NCI-H1105 (cell line): ENCODE measurements at regions not wholly inside any gene's neighbourhood (a gene's known extent, or its start where the extent isn't known, plus 50 kb on each side); places are given as distances from the start of the nearest gene placed in this dataset.
"Not testable (repeated sequence)": the region's sequence is repeated elsewhere in the genome, so short reads cannot be mapped to it uniquely, and the experiment has no call there.

Source experiments
- DNase-seq: peaks from one replicate; lab custom pipeline; 2025; lab: John Stamatoyannopoulos, UW

DNA sequence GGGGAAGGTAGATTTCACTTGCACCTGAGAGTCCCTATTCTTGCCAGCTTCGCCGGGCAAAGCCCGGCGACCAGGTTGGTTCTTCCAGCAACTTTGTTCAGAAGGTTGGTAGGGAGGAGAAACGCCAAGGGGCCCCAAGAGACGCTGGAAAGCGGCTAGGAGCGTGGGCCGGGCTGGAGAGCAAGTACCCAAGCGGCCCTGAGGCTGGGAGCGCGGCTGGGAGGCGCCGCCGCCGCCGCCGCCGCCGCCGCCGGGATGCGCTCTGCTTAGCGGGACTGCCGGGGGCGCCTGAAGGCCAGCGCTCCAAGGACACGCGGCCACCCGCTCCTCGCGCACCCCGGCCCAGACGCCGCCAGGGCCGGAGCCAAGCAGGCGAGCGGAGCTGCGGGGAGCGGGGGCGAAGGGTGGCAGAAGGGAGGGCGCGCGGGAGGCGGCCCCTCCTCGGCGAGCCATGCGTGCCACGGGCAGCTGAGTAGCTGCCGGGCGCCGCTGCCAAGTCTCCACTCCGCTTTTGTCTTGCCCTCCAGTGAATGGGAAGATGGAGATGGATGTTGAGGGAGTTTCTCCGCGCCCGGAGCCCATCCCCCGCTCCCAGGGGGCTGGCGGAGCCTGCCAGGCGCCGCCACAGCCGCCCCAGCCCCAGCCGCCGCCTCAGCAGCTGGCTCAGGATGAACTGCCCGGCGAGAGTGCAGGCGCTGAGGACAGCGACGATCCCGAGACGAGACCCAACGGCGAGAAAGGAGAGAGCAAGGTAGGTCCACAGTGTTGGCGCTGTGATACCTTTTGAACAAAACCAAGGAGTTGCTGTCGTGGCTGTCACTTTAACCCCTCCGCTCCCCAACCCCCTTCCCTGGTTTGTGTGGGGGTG lies 227.4 kb upstream of the AZI2 start:
- peak; percentile 72 for DNase-seq

DNA sequence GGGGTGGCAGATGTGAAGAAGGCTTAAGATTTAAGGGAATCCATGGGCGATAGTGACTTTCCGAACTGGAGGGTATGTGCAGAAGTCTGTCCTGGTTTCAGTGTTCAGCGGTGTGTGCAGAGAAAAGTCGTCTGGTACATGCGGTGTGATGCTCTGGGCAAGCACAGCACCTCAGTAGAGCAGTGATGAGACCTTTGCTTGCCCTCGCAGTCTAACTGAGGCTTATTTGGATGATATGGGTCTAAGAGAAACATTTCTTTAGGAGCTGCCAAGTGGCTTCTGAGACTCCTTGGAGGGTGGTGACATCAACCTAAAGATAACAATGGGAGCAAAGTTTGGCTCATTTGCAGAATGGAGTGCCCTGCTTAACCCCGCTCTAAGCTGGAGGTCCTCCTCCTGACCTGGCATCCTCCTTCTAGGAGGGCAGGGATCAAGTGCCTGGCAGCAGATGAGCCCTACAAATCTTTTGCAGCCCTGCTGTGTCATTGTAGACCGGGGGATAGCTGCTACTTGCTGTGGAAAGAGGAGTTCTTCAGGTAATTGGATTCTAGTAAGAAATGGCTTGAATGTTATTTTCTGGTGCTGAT lies 228.1 kb upstream of the AZI2 start:
- peak; percentile 25 for DNase-seq

DNA sequence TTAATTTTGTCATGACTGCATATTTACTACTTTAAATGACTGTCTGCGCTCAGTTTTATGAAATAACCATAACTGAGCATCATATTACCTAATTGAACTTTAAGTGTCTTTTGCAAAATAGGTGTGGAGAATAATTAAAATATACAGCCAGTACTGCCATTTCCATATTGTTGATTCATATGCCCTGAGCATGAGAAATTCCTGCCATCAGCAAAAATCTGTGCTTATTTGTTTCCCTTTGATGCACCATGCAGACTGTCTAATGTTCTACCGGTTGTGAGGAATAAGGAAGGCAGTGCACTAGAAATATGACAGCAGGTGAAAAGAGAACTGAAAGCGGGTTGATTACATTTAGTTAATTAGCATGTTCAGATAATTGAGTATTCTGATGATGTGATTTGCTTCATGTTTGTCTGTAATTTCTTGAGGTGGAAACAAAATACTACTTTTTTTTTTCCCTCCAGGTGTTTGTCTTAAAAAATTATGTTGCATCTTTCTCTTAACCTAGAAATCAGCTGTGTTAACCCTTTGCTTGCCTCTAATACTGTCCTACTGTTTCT lies 229.4 kb upstream of the AZI2 start:
- DNase-seq, result peak; percentile 22

DNA sequence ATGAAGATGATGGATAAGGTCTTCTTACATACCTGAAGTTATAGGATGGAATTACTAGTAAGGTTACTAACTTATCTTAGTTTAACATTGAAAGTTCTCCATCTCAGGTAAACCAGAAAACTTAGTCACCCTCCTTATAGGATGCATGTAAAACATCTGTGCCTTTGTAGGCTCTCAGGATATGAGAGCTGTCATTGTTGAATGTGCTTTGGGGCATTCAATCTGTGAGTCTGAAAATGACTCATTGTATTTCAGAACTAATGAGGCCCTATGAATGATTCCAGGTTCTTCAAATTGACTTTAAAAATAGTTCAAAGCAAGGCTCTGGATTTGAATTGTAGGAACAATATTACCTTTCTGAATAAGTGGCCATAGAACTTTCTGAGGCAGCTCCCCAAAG lies 237.7 kb upstream of the AZI2 start:
- DNase-seq, result no peak

DNA sequence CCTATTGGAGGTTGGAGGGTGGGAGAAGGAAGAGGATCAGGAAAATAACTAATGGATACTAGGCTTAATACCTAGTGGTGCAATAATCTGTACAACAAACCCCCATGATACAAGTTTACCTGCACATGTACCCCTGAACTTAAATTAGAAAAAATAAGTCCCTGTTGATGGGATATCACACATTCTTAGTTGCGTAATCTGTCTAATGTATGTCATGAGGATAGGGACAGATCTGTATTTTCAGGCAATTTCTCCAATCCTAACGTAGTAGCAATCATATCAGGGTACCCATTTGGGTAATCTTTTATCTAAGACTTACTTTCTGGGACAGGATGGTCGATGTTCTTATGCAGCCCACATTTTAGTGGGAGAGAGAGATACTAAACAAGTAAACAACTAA lies 239.1 kb upstream of the AZI2 start:
- DNase-seq, result no peak

DNA sequence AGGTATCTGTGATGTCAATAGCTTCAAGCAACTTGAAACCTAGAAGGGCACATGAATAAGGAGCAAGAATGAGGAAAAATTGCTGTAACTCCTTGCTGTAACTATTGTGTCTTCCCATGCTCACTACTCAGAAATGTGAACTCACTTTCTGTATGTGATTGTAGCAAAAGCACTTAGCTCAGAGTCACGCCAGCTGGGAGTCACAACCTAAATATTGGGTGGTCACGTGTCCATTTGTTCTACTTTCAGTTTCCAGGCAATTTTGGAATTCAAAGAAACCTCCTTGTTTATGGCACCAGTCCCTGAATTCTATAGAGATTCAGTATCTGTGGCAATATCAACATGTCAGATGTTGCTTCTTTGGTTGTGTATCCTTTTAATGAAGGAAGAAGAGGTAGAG lies 241.6 kb upstream of the AZI2 start:
- DNase-seq, result no peak

DNA sequence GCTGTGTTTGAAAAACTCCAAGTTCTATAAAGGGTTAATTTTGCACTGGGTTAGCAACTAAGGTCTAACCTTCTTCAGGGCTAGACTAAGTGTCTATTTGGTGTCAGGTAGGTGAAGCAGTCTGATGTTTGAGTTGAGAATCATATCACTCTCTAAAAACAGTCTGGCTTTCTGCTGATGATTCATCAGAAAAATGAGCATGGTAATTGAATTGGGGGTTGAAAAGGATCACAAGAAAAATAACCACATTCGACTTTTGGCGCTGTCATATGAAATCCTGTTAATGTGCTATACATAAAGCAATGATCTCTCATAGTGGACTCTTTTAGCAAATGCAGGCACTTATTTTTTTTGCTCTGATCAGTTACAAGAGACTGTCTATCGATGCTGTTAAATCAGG lies 242.2 kb upstream of the AZI2 start:
- no peak for DNase-seq

DNA sequence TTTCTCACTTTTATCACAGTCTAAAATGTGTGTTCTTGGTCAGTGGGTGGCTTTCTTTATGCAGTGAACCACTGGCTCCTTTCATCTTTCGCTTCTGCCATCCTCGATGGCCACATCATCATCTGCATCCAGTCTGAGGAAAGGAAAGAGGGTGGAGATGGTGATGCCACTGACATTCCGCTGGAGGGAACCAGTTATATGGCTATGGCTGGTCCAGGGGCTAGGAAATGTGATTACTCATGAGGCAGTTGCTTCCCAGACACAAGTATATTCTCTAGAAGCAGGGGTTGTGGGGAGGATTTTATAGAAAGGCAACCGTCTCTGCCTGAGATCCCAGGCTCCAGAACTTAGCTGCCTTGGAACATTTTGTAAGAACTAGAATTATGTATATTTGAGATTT lies 246.7 kb upstream of the AZI2 start:
- no peak for DNase-seq

DNA sequence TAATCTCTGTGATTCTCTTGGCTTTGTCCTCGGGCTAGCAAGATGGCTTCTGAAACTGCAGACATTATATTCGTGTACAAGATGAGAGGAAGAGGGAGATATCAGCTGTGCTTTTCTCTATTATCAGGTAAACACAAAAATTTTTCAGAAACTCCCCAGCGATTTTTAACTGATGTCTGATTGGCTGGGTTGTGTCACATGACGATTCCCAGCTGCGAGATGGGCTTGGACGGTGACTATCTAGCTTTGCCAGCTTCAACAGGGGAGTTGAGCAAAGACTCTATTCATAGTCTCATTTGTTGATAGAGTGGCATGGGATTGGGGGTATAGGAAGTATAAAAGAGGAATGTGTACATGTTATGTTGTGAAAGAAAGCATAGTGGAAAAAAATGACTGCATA lies 248.8 kb upstream of the AZI2 start:
- no peak for DNase-seq

DNA sequence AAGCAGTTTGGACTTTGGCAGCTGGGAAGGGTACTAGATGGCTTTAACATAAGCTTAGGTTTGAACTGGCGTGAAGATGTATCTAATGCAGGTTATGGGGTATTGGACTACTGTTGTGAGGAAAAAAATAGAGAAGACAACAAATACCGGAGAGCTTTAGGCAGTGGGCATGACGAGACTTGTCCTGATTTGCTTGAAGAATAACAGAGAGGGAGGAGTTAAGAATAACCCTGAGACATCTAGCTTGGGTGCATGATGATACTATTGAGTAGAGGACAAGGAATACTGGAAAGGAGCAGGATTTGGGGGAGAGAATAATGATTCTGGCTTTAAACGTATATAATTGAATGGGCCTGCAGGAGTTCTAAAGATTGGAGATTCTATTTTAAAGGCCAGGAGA lies 249.5 kb upstream of the AZI2 start:
- DNase-seq, result no peak

DNA sequence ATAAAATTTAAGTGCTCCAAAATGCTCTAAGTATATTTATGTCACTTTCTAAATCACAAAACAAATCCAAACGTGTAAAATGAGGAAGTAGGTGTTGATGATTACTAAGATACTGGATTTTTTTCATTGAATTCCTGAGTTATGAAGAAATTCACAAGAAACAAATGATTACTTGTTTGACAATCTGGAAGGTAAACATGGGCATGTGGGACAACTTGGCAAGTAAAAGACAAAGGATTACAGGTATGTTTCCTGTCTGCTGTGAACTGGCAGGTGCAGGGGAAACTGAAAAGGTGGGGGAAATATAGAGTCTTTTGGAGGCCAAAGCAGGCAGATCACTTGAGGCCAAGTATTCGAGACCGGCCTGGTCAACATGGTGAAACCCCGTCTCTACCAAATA lies 252.7 kb upstream of the AZI2 start:
- no peak for DNase-seq

DNA sequence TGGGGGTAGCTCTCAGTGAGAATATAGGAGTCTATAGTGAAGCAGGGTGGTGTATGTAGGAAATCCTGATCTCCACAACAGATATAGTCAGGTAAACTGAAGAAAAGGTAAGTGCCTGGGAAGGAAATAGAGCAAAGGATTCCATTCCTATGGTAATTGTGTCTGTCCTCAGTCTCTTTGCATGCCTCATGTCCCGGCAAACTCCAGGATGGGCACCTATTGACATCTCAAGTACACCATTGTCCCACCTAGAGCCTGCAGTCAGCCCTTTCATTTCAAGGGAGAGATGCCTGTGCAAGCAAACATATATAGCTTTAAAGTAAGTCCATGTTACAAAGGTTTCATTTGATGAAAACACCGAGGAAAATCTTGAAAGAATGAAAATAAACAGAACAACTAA lies 257.7 kb upstream of the AZI2 start:
- no peak for DNase-seq

DNA sequence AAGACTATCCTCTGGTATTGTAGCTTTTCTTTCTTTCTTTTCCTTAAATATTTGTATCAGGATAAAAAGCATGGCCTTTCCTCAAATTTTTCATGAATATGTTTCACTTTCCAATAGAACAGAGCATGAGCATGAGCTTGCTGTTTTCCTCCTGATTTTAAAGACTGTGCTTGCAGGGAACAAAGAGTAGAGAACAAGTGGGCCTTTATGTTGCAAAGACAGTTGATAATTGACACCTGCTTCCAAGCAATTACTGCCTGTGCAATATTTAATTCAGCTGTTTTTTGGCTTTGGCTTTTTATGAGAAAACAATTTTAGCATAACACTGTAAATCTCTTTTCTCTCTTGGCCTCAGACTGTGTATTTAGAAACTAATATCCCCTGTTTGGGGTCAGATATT lies 263.6 kb upstream of the AZI2 start:
- peak; percentile 57 for DNase-seq

DNA sequence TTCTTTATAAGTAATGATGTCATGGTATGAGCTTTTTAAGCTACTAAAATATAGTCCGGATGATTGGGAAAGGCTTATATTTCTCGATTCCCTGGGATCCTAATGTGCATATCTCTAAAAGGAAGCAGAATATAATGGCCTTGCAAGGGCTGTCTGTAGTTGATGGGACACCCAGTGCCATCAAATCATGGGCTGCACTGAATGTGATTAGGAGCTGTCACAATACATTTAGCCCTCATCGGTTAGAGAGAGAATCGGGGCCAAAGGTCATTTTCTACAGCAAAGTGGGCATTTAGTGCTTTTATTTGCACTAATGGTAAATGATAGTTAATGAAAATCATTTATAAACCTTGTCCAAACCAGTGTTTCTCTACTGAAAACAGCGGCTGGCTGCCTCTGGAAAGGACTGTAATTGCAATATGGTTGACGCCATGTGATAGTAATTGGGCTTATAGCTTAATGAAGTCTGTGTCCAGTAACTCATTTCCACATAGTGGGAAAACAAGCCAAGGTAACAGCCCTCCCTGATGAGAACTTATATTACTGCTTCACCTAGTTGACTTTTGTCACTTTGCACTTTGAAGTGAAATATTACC lies 265.0 kb upstream of the AZI2 start:
- DNase-seq, result no peak

DNA sequence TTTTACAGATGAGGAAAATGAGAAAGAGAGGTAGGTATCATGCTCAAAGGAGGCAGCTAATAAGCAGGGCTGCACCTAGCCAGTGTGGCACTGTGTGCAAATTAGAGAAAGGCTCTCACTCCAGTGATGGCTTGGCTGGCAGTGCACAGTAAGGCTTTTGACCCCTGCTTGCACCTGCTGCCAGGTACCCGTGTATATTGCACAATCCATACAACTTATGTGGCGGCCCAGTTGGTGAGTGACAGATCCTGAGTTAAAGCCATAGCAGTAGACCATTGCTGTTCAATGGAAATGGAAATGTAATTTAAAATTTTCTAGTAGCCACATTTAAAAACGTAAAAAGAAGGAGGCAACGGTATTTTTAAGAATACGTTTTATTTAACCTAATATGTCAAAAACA lies 266.4 kb upstream of the AZI2 start:
- DNase-seq, result no peak

DNA sequence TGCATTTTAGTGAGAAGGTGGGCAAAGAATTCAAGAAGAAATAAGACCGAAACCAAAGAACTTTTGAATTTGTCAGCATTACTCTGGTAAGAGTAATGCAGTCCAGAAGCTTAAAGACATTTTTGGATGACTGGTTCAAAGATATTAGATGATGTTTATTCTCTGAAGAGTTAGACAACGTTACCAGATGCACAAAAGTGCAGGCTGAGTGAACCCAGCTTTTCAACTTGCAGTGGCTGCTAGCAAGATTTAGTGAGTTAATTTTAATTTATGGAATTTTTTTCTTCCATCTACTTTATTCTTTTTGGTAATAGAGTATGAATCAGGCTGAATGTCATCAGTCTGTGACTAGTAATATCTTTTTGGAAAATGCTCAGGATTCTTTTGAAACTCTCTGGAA lies 267.3 kb upstream of the AZI2 start:
- DNase-seq, result no peak

DNA sequence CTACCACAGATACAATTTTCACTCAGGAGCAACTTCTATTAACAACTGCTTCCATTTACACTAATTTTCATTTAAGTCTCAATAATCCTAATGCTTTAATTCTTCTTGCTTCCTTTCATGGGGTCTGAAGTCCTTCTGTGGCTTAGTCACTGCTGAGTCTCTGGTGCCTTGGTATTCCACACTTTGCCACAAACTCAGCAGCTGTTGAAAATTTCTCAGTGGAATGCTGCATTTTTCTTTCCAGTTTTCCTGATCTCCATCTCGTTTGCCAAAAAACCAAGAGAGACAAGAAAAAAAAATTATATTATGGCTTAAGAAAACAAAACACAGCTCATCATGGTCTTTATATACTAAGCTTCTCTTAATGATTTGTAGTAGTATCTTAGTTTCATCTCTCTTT lies 269.2 kb upstream of the AZI2 start:
- DNase-seq, result no peak

DNA sequence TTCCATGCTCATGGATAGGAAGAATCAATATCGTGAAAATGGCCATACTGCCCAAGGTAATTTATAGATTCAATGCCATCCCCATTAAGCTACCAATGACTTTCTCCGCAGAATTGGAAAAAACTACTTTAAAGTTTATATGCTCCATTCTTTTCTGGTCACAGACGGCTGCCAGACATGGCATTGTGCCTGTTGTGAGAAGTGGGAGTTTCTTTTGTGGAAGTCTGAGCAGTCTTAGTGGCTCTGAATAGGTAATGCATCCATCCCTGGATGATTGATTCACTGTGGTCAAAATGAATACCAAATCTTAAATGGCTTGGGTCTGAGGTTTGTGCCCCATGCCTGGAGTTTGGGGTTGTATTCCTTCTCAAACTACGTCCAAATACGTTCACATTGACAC lies 274.5 kb upstream of the AZI2 start:
- DNase-seq, result no peak

DNA sequence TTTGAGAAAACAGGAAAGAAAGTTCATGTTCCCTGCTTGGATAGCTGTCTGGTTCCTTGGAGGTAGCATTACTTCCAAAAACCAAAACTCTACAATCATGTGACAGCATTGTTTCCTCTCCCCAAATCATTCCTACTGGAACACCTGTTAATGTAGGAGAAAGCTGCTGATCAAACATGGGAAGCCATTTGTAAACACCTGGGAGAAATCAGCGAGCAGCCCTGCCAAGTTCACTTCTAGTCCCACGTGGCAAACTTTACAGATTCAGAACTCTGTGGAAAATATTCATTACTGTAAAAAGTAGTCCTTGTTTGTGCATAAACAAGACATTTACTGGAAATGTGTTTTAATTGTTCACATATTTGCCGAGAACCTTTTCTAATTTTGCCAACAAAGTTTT lies 275.5 kb upstream of the AZI2 start:
- peak; percentile 9 for DNase-seq

DNA sequence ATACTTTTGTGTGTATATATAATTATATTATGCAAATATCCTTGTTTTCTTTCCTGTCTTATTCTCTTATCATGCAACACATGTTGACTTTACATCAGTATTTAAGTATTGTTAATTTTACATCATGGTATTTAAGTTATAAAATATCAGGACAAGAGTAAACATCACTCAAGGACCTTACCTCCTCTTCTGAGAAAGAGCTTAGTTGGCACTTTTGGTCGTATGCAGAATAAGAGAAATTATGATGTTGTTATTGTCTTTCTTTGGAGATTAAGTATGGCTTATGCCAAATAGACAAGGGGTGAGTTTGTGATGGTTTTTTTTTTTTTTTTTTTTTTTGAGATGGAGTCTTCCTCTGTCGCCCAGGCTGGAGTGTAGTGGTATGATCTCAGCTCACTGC lies 279.2 kb upstream of the AZI2 start:
- not testable (repeated sequence) for DNase-seq

DNA sequence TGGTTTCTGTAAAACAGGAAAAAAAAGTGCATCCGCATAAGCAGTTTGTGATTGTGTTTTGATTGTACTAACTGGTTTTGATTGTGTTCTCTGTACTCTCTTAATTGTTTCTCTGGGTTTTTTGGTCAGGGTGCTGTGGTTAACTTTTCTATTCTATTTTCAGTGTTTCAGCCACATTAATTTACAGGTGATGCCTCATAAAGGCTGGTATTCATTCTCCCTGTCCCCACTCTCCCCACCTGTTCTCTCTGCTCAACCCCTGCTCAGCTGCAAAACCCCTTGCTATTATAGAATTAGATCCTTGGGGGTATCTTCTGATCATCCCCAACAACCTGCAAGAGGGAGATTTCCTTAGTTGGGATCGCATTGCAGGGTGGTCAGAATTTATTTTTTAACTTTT lies 285.4 kb upstream of the AZI2 start:
- DNase-seq, result no peak

DNA sequence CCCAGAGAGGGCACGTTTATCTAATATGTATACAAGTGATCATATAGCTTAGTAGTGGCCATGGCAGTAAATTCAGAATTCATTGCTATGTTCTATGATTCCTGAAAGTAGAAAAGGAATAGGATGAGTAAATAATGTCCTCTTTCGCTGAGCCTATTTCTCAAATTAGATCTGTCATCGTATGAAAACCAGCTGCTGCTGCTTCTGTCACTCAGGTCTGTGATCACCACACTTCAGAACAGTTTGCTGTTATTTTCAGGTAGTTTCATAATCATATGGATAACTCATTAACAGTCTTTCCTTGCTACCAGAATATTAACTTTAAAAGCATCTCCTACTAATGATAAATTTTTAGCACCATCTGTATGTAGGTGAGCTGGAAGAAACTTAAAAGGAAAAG lies 289.1 kb upstream of the AZI2 start:
- no peak for DNase-seq

DNA sequence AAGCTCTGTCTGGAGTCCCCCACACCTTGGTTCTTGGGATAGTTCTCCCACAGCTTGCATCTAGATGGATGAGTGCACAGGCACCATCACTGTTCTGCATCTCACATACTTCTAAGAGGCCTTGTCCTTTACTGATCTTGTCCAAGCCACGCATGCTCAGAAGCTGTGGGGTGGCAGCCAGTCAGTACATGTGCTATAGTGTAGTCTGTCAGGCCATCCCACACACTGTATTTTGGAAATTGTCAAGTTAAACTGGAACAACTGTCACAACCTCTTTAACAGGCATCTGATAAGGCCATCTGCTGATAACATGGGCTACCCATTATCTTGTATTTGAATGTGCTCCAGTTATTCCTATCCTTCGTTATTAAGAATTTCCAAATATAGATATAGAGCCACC lies 296.5 kb upstream of the AZI2 start:
- no peak for DNase-seq
